ENCODE measurements at regions not wholly inside any gene's neighbourhood (a gene's known extent, or its start where the extent isn't known, plus 50 kb on each side); places are given as distances from the start of the nearest gene placed in this dataset.

GRCh38 chr12:30218073-30218472, 434.3 kb upstream of the TMTC1 start:
- H3K27ac ChIP-seq: no peak overlapping the region
- no peaks in the 10 kb centered on the region for H3K27me3 ChIP-seq (replicated peaks in 1 of 7)
- no peaks in the 10 kb centered on the region for H3K4me1 ChIP-seq
- no peak overlapping the region for H3K4me3 ChIP-seq
- TF ChIP-seq POLR2AphosphoS5 (IDR thresholded peaks at IDR 0.05): no peak
- no peak for TF ChIP-seq POLR2A (IDR thresholded peaks at IDR 0.05)
- no peak for TF ChIP-seq CTCF (IDR thresholded peaks at IDR 0.05 in 8 of 11, conservative IDR thresholded peaks at IDR 0.05 in 3 of 11)
- no peaks in the 10 kb centered on the region for H3K9me3 ChIP-seq
- no peaks in the 10 kb centered on the region for H3K36me3 ChIP-seq
- intact Hi-C loops (cut with DNase I; ENCODE audit: low total_unique reads): no loop called here
- WGBS, 5 donors: 89 to 93% (median 91%) methylated on average over 4 of the region's 4 CpGs
- DNase-seq: no peak

- WGBS, 5 donors: 18 to 97% (median 52%) methylated on average over 1 of the region's 1 CpG
- Histone ChIP-seq H3K4me3 (no peak overlapping the region), H3K9me3 (no peaks in the 10 kb centered on the region), H3K4me1 (no peaks in the 10 kb centered on the region), H3K27ac (no peak overlapping the region), H3K36me3 (no peaks in the 10 kb centered on the region), H3K27me3 (replicated peaks in 1 of 7) (no peaks in the 10 kb centered on the region)
- intact Hi-C loops (cut with DNase I; ENCODE audit: low total_unique reads): no loop called here
- no peak for TF ChIP-seq POLR2A (IDR thresholded peaks at IDR 0.05)
- no peak for TF ChIP-seq POLR2AphosphoS5 (IDR thresholded peaks at IDR 0.05)
- TF ChIP-seq CTCF (IDR thresholded peaks at IDR 0.05 in 8 of 11, conservative IDR thresholded peaks at IDR 0.05 in 3 of 11): no peak
- DNase-seq: no peak
Observed at GRCh38 chr12:30213166-30213565, 429.4 kb upstream of the TMTC1 start.

- DNase-seq: no peak
- TF ChIP-seq CTCF (IDR thresholded peaks at IDR 0.05 in 8 of 11, conservative IDR thresholded peaks at IDR 0.05 in 3 of 11) (no peak), POLR2A (IDR thresholded peaks at IDR 0.05) (no peak), POLR2AphosphoS5 (IDR thresholded peaks at IDR 0.05) (no peak)
- Histone ChIP-seq H3K4me3 (no peak overlapping the region), H3K36me3 (no peaks in the 10 kb centered on the region), H3K4me1 (no peaks in the 10 kb centered on the region), H3K9me3 (no peaks in the 10 kb centered on the region), H3K27me3 (replicated peaks in 1 of 7) (no peaks in the 10 kb centered on the region), H3K27ac (no peak overlapping the region)
- 80 to 88% (median 83%) methylated on average over 3 of the region's 3 CpGs for WGBS, 5 donors
- intact Hi-C loops (cut with DNase I; ENCODE audit: low total_unique reads): no loop called here
Observed at GRCh38 chr12:30211743-30212142, 428.0 kb upstream of the TMTC1 start.

GRCh38 chr12:30203981-30204380, 420.2 kb upstream of the TMTC1 start:
- Histone ChIP-seq H3K9me3 (no peaks in the 10 kb centered on the region), H3K27me3 (replicated peaks in 1 of 7) (peaks cover 0 to 16% (median 0%) of the 10 kb centered on the region in 7 donors), H3K27ac (no peak overlapping the region), H3K4me3 (no peak overlapping the region), H3K4me1 (no peaks in the 10 kb centered on the region), H3K36me3 (no peaks in the 10 kb centered on the region)
- TF ChIP-seq POLR2AphosphoS5 (IDR thresholded peaks at IDR 0.05) (no peak), CTCF (IDR thresholded peaks at IDR 0.05 in 8 of 11, conservative IDR thresholded peaks at IDR 0.05 in 3 of 11) (no peak), POLR2A (IDR thresholded peaks at IDR 0.05) (no peak)
- 83 to 94% (median 90%) methylated on average over 2 of the region's 2 CpGs for WGBS, 5 donors
- DNase-seq: no peak
- intact Hi-C loops (cut with DNase I; ENCODE audit: low total_unique reads): no loop called here

Measured in spleen (tissue), 11 donors.